HG02938 (cell line): ENCODE measurements at regions not wholly inside any gene's neighbourhood (a gene's known extent, or its start where the extent isn't known, plus 50 kb on each side); places are given as distances from the start of the nearest gene placed in this dataset.

ENCODE experiments used
- ATAC-seq: cut with Tn5 transposase; IDR thresholded peaks from one replicate; pipeline ENCODE4 v1.9.1; 2021; ENCODE audit warnings: mild to moderate bottlenecking, moderate library complexity; ENCODE audit not compliant: unreplicated experiment

DNA sequence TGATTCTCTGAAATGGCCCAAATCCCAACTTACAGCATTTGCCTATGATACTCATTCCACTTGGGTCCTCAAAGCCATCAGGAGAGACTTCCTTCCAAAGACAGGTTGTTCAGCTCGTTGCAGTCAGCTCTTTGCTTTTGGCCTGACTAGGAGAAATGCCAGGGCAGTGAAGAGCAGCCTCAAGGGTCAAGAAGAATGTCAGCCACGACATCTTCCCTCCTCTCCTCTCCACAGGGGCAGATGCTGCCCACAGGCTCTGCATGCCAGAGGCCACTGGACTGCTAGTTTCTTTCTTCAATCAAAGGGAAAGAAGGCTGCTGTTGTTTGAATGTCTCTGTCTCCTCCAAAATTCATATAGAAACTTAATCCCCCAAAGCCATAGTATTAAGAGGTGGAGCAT is 201.7 kb upstream of the PFN2 start:
- no peak for ATAC-seq

DNA sequence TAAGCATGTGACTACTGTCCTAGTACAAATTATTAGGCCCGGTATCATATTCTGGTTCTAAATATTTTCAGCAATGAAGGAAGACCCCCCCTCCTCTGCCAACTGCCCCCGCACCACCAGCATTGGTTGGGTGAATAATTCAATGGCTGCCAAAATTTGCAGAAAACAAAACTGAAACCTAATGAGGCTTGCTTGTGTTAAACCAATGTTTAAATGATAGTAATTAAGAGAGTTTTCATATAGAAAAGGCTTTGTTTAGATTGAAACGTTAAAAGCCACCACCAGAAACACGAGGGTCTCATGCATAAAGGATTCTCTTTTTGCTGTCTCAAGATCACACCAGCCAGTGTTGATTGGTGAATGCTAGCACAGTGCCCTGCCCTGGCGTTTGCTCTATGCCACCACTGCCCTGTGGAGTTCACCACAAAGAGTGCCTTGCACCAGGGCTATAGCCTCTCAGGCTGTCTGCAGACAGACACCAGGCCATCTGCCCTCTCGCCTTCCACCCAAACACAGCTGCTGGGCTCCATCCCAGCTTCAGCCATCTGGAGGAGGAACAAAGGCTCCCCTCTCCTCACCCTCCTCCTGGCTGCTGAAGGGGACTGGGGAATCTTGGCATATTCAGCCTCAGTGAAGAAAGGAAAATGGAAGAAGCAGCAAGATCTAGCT is 200.3 kb upstream of the PFN2 start:
- ATAC-seq, result no peak

- ATAC-seq, result no peak
Measured at GRCh38 chr3:150169330-150169940, 198.7 kb upstream of the PFN2 start.

DNA sequence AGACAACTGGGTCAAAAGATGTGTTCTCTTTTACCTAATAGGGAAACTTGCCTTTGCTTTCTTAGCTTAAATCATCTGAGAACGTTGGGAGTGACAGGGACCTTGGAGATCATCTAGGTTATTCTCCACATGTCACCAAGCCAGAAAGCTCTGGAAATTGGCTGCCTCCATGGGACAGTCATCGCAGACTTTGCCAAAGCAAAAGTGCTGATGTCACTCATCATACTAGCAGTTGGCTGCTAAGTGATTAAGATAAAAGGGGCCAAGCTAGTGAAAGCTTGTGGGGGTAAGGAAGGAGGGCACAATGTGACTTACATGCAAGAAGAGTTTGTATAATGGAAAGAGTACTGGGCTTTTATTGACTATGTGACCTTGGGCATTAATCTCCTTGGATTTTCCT is 198.0 kb upstream of the PFN2 start:
- ATAC-seq, result no peak

DNA sequence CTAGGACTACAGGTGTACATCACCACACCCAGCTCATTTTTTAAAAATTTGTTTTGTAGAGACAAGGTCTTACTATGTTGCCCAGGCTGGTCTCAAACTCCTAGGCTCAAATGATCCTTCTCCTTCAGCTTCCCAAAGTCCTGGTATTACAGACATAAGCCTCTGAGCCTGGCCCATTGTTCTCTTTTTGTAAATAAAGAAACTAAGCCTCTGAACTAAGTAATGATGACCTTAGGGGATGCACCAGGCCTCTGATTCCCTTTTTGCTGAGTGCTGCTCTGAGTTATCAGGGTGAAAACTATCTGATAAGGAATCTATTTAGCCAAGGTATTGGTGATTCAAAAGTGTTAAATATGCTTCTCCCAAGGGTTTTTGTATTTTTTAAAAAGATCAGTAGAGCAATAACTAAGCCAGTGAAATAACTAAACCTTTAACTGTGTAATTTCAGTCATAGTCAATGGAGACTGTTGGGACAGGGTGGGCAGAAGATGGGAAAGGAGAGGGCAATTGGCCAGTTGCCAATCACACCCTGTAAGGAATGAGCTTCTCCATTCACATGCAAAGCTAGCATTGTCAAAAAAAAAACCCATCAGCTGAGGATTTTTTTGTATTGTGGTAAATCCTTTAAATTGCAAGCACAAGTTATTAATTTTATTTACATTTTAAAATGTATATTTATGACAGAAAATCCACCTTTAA is 194.8 kb upstream of the PFN2 start:
- no peak for ATAC-seq

GRCh38 chr3:150161011-150161410 is 190.3 kb upstream of the PFN2 start:
- no peak for ATAC-seq

DNA sequence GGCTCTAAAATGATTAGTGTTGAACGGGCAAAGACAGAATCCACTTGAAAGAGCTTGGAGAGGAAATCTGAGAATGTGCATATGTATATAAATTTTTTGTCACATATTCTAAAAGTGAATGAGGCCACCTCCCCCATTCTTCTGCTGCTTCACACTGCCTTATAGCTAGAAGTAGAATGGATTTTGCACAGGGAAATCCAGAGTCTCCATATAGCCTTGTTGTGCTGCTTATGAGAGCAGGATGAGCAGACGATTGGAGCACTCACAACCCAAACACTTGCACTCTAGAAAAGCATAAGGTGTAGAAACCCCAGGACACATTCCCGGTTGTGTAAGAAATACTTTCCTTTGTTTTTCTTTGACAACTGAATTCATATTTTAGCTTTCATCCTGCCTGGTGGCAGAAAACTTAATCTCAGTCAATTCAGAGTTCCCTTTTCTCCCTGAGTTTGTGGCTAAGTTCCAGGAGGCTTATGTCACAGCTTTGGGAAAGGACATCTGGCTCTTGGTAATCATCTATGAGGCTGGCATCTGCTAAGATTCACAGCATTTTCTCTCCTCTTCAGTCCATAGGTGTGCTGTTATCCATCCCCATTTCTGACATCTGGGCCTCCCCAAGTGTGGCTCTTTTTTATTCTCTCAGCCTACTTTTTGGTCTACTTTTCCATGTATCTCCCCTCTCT is 188.4 kb upstream of the PFN2 start:
- ATAC-seq, result no peak

DNA sequence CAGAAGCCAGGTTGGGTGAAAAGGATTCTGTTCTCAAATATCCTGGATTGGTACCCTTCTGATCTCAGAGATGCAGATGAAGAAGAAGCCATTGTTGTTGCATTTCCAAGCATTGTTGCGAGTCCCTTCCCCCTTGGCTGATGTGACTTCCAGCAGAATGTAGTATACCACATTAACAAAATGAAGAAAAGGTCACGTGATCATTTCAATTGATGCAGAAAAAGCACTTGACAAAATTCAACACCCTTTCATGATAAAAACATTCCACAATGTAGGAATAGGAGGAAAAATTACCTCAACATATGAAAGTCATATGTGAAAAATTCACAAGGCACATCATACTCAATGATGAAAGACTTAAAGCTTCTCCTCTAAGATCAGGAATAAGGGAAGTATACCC is 181.9 kb upstream of the PFN2 start:
- ATAC-seq, result no peak

- ATAC-seq, result no peak
Measured at GRCh38 chr3:150150633-150151032, 179.9 kb upstream of the PFN2 start.

- no peak for ATAC-seq
Measured at GRCh38 chr3:150149651-150150051, 179.0 kb upstream of the PFN2 start.

- ATAC-seq, result no peak
Measured at GRCh38 chr3:150148227-150148626, 177.5 kb upstream of the PFN2 start.

- no peak for ATAC-seq
Measured at GRCh38 chr3:150147776-150148175, 177.1 kb upstream of the PFN2 start.

- ATAC-seq, result no peak
Measured at GRCh38 chr3:150146991-150147761, 176.5 kb upstream of the PFN2 start.

DNA sequence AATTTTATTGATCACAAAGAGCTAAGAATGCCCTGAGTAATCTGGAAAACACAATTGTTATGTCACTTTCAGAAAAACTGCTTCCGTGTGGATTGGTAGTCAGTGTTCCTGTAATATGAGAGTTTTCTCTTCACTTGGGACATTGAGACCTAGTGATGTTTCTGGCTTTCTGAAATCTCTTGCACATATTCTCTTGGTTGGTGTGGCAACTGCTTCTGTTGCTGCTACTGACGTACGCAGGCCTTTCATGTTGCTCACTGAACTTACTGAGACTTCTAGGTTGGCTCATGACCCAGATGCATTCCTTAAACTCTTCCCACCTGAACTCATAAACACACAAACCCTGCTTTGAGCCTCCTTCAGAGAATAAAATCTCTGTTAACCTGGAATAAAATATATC is 175.0 kb upstream of the PFN2 start:
- ATAC-seq, result no peak

- ATAC-seq, result no peak
Measured at GRCh38 chr3:150144191-150144708, 173.6 kb upstream of the PFN2 start.

GRCh38 chr3:150142936-150143335 is 172.2 kb upstream of the PFN2 start:
- ATAC-seq, result no peak

DNA sequence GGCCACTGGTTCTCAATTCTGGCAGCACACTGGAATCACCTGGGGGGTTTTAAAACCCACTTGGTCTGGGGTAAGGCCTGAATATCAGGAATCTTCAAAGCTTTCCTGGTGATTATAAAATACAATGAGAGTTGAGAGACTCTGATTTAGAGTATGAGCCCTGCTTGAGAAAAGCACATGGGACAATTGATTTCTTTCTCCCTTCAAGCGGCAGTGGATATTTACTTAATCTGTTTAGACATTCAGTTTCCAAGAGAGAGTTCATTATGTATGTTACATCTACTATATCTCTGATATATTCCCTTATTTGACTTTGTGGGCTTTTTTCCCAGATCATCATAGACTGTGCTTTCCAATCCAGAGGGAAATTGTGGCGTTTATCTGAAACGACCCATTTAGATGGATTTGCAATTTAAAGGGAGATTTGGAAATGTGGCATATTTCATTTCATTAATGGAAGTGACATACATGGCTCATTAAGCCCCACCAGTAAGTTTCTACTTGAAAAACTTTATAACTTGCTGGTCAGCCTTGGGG is 171.2 kb upstream of the PFN2 start:
- no peak for ATAC-seq

DNA sequence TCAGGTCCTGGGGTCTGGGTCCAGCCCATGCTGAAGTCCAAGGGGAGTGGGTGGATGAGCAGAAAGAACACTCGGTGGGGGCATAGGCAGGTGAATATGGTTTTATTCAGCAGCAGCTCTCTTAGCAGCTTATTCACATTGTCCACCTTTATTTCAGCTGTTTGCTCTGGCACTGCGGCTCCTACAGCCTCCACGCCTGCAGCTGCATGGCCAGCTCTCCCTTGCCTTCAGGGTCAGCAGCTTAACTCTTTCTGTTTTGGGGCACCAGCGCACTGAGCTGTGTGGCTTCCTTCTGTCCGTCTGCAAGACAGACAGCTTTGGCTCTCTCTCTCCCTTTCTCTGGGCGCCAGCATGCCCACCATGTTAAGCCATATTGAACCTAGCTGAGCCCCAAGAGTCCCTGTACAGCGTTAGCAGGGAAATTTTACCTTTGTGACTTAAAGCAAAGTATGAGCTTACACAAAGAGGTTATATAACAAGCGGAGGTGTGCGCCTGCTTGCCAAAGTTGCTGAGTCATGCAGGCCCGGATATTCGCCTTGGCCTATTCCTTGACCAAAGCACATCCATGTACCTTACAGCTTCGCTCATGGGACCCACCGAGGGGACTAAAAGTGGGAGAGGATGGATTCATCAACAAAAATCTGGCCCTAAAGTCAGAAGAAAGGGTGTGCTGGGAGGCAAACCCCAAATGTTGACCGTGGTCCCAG is 170.1 kb upstream of the PFN2 start:
- no peak for ATAC-seq

- ATAC-seq, result no peak
Measured at GRCh38 chr3:150138824-150139223, 168.1 kb upstream of the PFN2 start.

DNA sequence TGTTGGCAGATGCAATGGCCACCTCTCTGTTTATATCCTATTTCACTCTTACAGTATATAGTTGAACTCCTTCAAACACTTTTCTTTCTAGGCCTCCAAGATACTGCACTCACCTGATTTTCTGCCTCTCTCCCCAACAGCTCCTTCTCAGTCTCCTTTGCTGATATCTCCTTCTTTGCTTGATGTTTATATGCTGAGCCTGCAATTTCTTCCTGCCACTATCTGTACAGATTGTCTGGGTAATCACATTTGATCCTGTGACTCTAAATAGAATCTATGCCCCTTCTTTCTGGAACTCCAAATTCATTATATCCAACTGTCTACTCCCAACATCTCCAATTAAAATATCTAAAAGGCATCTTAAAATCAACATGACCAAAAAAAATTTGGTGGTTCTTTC is 165.5 kb upstream of the PFN2 start:
- no peak for ATAC-seq
